HG02973 (cell line): ENCODE measurements at regions not wholly inside any gene's neighbourhood (a gene's known extent, or its start where the extent isn't known, plus 50 kb on each side); places are given as distances from the start of the nearest gene placed in this dataset.

Experiments used
- ATAC-seq: cut with Tn5 transposase; IDR thresholded peaks from one replicate; pipeline ENCODE4 v1.9.1; 2021; ENCODE audit warnings: moderate library complexity; ENCODE audit not compliant: unreplicated experiment

- no peak for ATAC-seq
Observed at GRCh38 chr18:44518091-44518615, 162.5 kb upstream of the SETBP1 start.

GRCh38 chr18:44518666-44519065 lies 162.0 kb upstream of the SETBP1 start:
- ATAC-seq, result no peak

DNA sequence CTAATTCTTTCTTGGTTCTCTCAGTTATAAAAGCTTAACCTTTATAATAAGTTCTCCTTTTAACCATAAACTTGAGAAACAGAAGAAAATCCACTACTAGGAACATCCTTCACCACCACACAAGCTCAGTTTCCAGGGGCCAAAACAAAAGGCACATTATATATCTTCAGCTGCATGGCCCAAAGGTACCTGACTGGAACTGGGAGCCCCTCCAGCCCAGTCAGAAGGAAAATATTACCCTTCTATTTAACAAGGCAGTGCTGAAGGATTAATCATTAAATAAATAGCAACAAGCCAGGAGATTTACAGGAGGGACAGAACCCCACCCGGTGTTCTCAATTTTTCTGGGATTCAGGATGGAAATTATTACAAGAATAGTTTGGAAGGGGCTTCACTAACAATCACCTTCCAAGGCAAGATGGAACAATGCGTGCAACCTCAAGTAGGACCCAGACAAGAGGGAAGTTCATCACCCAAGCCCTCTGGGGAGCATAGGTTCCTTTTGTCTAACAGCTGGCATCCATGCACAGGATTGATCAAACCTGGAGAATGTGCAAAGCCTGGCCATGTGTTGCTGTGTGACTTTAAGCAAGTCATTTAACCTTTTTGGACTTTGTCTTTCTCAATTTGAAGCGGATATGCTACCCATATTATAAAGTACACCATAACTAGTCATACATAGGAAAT lies 159.6 kb upstream of the SETBP1 start:
- no peak for ATAC-seq

GRCh38 chr18:44521668-44522022 lies 159.0 kb upstream of the SETBP1 start:
- ATAC-seq, result no peak

DNA sequence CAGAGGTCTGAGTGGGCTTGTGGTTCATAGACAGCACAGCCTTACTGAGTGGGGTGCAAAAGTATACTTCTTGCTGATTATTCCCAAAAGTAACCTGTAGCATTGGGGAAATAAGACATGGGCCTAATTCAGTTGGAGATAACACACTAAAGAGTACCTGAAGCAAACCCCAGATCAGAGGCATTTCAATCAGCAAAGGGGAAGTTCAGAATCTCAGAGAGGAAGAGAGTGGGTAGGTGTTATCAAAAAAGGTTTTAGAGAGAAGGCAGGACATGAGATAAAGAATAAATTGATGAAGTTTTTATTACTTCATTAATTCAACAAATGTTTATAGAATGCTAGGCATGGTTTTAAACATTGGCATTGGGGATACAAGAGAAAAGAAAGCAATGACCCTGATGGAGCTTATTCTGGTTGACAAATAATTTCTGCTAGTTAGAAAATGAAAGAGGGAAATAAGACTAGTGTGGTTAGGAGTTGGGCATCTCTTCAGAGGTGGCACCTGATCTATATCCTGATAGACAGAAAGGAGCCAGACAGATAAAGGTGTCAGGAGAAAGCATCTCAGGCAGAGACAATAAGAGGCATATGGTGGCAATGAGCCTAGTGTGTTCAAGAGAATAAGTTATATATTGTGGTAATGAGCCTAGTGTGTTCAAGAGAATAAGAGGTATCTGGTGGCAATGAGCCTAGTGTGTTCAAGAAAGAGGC lies 153.8 kb upstream of the SETBP1 start:
- ATAC-seq, result no peak

- no peak for ATAC-seq
Observed at GRCh38 chr18:44533071-44533470, 147.6 kb upstream of the SETBP1 start.

DNA sequence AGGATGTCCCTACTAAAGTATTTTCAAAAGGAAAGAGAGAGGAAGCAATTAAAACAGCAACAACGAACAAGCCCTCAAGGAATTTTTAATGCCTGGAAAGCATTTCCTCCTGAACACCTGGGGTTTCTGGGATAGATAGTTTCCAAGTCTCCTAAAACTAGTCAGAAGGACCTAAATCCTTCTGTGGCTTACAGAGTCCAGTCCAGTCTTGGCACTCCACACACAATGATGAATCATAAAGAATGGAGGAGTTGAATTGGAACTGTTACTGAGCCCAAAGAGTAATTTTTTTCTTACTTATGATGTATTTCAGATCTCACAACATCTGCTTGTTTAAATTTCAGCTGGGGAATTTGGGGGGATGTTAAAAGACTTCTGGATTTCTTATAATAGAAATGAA lies 144.6 kb upstream of the SETBP1 start:
- ATAC-seq, result no peak

- ATAC-seq, result no peak
Observed at GRCh38 chr18:44536619-44537018, 144.1 kb upstream of the SETBP1 start.

DNA sequence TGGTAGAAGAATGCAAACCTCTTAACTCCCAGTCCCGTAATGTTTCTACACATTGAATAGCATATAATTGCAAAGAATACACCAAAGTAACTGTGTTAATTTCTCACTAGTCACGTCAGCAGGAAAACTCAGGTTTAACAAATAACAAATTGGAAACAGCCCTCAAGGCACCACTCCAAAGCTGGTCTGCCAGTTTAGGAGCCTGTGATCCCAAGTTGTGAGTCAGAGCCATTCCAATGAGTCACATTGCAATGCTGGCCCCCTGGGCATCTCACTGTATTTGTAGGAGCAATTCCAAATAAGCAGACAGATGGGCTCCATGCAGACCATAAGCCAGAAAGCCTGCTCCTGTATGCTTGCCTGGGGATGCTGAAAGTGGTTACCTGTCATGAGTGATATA lies 143.2 kb upstream of the SETBP1 start:
- no peak for ATAC-seq

DNA sequence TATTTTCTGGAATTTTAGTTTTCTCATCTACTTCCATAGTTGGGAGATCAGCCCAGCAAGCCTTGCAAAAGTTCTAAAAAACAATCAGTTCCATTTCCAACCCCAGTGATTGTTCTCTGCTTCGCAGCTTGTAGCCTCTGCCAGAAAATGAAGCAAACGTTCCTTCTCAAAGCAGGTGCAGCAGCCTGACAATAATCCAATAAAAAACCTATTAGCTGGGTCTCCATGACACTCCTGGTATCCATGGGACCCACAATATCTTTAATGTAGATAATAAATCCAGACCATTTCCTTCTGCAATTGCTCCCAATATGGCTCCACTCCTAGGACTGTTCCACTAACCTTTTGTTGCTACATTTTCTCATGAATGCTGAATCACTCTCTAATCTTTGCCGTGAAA lies 140.8 kb upstream of the SETBP1 start:
- no peak for ATAC-seq

DNA sequence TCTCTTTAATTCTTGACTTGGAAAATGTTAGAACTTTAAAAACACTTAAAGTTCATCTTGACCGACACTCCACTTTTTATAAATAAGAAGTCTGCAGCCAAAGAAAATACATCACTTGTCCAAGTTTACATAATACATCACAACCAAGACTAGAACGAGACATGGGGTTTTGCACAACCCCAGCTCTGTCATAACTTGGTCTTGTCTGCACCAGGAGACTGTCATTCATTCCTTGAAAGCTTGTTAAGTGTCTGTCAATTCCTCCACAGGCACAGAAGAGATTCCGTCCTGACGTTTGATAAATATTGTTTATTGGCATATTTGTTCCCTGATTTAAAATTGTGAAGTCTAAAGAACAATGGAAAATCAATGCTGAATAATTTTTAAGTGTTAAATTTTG lies 139.5 kb upstream of the SETBP1 start:
- ATAC-seq, result no peak

- ATAC-seq, result no peak
Observed at GRCh38 chr18:44541781-44542180, 138.9 kb upstream of the SETBP1 start.

DNA sequence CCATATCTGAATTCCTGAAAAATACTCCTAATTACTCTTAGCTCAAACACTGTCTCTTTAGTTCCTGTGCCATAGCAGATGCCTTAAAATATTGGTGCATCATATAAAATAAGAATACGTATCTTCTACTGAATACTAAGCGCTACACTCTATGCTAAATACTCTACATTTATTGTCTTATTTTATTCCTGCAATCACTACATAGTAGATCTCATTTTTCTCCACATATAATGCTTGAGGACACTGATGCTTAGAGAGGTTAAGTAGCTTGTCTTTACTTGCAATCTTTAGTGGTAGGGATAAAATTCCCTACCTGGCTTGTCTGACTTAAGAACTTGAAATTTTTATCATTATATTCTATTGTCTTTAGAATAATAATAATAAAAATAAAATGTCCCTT lies 137.3 kb upstream of the SETBP1 start:
- ATAC-seq, result no peak

DNA sequence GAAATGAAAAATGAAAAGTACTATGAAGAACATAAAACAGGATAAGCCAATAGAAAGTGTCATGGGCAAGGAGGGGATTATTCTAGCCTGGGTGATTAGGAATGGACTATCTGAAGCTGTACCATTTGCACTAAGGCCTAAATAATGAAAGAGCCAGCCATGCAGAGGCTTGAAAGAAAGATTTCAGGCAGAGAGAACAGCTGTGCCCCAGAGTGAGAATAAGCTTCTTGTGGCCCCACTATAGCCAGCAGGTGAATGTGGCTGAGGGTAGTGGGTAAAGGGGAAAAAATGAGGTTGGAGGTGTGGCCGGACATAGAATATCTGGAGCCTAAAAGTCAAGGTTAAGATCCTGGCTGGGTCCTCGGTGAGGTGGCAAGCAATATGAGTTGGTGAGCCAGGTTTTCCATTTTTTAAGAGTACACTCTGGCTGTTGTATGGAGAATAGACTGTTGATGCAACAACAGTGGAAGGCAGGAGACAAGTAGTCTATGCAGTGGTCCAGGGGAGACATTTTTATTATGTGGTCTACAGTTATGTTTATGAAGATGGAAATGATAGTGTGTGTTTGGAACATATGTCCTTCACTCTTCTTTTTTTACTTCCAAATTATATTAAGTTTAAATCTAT lies 135.2 kb upstream of the SETBP1 start:
- no peak for ATAC-seq

DNA sequence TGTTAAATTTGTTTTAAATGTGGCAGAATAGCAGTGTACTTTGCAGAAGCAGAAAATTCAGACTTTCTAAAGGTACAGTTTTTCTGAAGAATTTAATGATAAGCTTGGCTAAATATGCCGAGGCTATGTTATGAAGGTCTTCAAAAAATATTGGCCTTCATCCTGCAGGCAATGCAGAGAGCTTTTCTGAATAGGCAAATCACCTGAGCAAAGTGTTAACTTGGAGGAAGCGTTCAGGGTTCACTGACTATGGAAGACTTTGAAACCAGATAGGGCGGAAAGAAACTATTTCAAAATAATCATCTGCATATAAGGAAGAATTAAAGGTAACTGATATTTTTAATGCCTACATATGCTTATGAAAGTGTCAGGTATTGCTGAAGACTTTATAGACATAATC lies 133.7 kb upstream of the SETBP1 start:
- ATAC-seq, result no peak

DNA sequence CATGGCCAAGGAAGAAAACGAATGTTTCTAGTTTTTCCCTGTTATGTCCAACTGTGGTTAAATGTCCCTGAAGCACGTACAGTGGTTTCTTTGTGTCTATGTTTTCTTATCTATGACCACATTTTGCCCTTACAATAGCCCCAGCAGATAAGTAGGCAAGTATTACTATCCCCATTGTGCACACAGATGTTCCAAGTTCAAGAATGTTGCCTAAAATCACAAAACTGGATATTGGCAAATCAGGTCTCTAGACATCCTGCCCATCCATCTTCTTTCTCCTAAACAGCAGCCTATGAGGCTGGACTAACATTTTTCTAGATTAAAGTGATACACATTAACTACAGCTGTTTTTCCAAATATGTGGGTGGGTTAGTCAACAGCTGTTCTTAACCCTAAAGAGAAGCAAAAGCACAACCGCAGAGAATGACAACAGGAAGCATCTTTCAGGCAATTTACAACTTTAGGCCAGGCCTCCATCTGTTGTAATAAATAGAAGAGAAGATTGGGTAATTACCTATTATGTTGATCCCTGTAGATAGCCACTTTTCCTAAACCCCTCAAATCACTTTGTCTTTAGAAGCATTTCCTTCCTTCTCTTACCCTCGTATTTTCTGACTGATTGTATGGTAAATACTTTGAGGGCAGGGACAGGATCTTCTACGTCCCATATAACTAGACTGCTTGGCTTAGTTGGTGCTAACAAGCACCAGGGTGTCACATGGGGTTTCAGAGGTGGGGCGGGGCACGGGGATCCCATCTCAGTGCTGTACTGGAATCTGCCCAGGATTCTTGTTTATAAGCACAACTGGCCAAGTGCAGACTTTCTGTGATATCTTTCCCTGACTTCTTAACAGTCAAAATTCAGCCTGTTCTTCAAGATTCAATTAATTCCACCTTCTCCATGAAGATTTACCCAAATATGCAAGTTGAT lies 132.1 kb upstream of the SETBP1 start:
- ATAC-seq, result no peak

DNA sequence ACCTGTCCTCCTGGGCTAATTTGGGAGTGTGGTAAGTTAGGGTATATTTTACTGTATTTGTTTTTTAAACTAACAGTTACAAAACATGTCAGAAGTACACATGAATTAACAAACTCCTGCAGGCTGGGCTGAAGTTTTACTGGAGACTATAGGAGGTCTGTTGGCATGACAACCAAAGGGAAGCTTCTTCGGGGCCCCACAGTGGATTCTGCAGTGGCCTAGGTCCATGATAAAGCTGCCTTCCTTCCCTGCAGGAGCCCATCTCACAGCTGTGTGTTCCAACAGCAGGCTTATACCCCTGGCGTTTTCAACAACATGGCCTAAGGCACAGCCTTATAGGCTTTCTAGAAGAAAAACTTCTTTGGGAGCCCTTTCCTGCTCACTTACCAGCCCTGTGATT lies 128.0 kb upstream of the SETBP1 start:
- no peak for ATAC-seq

DNA sequence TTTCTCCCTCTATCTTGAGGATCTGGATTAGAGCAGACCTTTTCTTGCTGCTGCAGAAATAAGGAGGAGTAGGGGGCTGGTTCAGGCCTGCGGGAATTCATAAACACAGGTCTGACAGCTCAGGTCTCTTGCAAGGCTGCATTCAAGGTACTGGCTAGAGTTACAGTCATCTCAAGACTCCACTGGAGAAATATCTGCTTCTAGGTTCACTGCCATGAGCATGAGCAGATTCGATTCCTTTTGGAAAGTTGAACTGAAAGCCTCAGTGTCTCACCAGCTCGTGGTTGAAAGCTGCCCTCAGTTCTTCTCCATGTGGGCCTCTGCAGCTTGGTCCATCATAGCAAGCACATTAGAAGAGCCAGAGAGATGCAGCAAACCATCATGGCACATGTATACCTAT lies 124.4 kb upstream of the SETBP1 start:
- ATAC-seq, result peak; percentile 59

- no peak for ATAC-seq
Observed at GRCh38 chr18:44557616-44558151, 123.0 kb upstream of the SETBP1 start.

GRCh38 chr18:44558767-44559166 lies 121.9 kb upstream of the SETBP1 start:
- no peak for ATAC-seq

DNA sequence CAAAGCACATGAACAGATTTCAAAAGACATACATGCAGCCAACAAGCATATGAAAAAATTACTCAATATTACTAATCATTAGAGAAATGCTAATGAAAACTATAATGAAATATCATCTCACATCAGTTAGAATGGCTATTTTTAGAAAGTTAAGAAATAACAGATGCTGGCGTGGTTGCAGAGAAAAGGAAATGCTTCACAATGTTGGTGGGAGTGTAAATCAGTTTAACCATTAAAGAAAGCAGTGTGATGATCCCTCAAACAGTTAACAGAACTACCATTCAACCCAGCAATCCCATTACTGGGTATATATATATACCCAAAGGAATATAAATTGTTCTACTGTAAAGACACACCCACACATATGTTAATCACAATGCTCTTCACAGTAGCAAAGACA lies 117.7 kb upstream of the SETBP1 start:
- no peak for ATAC-seq
